ENCODE measurements at regions not wholly inside any gene's neighbourhood (a gene's known extent, or its start where the extent isn't known, plus 50 kb on each side); places are given as distances from the start of the nearest gene placed in this dataset.

DNA sequence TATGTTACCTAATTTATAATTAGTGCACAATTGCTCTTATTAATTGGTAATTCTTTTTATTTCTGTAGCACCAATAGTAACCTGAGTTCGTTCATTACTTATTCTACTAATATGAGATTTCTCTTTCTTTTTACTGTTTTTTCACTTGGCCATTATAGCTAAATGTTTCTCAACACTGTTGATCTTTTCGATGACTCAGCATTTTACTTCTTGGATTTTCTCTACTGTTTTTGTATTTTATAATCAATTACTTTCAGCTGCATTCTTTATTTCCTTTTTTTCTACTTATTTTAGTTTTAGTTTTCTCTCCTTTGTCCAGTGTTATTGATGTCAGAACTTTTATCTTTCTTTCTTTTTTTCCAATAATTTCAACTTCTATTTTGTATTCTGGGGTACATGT, 589.4 kb upstream of the SOX11 start:
- no peak for DNase-seq

DNA sequence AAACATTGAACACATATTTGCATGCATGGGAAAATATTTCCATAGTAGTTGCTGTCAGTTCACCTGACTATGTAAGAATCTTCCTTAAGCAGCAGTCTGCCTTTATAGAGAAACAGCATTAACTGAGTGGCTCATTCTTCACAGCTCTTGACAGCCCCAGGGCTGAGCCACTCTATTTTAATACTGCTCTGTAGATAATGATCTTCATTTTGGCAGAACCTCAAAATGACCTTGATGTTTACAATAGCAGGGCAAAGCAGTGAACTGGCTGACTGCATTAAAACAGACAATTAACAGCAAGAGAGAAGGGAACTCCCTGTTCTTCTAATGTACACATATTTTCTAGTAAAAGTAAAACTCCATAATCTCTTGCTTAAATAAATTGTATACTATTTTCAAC, 580.6 kb upstream of the SOX11 start:
- DNase-seq, result no peak

DNA sequence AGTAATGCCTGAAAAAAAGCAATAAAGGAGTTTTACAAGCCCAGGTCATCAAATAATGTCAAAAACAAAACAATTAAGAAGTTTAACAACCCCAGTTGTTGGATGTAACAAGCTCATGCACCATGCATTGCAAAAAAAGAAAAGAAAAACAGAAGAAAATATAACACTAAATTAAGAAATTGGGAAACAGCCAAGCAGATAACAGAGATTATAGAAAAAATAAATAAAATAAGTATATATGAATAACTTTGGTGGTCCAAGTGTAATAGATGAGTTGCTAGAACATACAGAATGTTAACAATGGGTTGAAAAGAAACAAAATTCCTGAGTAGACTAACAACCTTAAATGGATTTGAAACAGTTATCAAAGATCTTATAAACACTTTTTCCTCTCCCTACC, 573.1 kb upstream of the SOX11 start:
- DNase-seq, result no peak

DNA sequence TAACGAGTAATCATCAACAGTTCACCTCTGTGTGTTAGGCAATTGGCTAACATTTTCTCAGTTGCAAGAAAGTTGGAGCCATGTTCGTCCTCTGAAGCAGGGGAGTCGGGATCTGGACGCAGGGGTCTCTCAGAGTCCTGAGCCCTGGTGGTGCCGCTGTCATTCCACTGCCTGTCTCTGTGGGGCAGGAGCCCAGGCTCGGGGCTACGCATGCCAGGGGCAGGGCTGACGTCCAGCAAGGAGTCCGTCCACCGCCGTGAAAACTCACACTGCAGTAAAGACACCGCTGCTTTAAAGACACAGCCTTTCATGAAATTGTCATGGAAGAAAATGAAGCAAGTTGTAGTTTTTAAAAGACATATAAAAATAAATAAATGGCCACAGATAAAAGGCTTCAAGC, 571.1 kb upstream of the SOX11 start:
- DNase-seq, result no peak

DNA sequence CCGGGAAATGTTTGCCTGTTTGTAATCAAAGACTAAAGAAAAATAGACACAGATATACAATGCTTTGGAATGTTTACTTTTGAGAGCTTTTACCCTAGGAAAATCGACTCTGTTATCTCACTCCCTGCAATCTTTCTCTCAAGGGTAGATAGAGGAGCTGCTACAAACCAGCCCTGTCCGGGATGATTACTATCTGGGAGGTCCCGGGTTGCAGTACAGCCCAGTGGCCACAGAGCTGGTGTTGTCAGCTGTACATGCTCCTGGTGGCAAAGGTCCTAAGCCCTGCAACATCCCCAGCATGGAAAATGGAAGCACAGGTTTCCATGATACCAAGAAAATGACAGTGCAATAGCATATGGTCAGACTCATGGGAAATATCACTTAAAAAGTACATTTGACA, 570.5 kb upstream of the SOX11 start:
- no peak for DNase-seq

GRCh38 chr2:5123582-5124196, 568.5 kb upstream of the SOX11 start:
- DNase-seq, result no peak

- DNase-seq, result no peak
Measured at GRCh38 chr2:5125017-5125730, 567.0 kb upstream of the SOX11 start.

DNA sequence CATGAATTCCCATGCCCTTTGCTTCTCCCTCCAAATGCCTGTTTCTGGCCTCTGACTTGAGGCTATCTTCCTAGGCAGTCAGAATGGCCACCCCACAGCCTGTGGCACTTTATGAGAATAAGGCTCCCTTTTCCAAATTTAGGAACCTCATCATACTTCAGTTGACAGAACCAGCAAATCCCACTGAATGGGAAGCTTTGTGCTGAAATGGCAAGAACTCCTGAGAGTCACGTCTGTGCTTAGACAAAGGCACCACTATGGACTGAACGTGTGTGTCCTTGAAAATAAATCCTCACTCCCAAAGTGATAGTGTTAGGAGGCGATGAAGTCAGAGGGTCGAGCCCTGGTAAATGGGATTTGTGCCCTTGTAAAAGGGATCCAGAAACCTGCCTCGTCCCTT, 559.9 kb upstream of the SOX11 start:
- DNase-seq, result no peak

DNA sequence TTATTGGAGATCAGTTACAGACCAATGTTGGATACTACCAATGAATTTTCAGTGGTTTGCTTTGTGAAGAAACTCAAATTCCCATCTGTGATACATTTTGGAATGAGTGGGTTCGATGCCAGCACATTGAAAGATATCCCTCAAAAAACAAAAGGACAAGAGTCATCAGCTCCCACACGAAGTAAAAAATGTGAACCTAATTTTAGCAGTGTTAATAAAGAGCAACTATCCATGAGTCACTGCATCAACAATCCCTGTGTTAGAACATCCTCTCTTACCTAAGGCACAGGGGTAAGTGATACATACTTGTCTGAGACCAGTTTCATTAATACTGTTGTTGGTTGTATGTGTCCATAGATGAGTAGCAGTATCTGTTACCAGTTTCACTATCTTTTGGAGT, 551.8 kb upstream of the SOX11 start:
- no peak for DNase-seq

DNA sequence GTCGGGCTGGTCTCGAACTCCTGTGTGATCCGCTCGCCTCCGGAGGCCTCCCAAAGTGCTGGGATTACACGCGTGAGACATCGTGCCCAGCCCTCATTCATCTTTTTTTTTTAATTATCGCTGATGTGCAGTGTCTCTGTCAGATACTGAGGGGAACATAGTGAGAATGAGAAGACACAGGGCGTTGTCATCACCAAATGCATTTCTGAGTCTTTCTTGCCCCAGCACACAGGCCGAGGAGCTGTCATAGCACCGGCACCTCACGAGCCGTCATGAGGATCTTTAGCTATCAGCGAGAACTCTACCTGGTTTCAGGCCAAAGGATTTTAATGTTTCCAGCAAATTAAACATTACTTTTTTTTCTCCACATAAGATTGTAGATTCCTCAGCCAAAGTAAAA, 548.0 kb upstream of the SOX11 start:
- DNase-seq, result no peak

DNA sequence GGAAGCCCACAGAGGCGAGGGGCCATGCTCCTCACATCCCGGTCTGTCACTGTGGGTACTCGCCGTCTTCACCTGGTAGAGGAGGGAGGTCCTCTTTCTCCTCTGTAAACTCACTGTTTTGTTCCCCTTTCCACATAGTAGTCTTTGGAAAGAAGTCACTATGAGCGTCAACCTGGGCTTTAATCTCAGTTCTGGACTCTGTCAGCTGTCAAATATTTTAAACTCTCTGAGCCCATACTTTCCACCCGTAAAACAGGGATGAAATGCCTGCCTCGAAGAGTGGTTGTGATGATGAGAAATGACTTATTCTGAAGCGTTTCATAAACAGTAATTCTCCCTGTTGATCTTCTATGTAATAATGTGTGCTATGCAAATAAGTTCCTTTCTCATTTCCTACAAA, 547.1 kb upstream of the SOX11 start:
- no peak for DNase-seq

DNA sequence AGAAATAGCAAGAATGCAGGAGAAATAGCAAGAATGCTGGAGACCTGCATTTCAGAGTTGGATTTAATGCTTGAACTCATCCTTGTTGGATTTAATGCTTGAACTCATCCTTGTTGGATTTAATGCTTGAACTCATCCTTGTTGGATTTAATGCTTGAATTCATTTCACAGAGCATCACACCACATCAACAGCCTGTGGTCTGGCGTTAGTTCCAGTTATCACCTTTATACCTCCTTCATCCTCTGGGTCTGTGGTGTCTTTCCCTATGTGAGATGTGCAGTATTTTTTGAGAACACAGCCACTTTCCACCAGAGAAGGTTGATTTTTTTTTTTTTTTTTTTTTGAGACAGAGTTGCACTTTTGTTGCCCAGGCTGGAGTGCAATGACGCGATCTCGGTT, 546.4 kb upstream of the SOX11 start:
- no peak for DNase-seq

GRCh38 chr2:5148392-5149085, 543.6 kb upstream of the SOX11 start:
- no peak for DNase-seq

DNA sequence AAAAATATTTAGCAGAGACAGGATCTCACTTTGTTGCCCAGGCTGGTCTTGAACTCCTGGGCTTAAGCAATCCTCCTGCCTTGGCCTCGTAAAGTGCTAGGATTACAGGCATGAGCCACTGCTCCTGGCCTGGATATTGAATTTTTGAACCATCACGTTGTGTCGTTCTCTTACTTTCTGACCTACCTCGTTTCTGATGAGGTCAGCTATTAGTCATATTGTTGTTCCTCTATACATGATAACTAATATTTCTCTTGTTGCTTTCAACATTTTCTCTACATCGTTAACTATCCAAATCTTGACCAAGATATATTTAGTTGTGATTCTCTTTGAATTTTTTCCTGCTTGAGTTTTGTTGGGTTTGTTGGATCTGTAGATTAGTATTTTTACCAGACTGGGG, 541.3 kb upstream of the SOX11 start:
- DNase-seq, result no peak

- DNase-seq, result no peak
Measured at GRCh38 chr2:5164776-5165525, 527.2 kb upstream of the SOX11 start.

DNA sequence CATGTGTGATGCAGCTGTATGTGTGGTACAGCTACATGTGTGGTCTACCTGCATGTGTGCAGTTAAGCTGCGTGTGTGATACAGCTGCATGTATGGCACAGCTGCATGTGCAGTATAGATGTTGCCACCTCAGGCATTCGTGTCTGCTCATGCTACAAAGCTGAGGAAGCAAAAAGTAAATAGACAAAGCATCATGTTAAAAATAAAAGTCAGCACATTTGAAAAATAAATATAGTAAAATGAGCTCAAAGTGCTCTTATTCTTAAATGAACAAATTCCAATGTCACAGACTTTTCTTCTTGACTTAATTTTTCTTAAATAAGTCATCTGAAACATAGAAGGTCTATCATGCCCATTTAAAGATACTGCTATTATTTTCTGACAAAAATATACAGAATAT, 519.3 kb upstream of the SOX11 start:
- DNase-seq, result no peak

GRCh38 chr2:5173876-5174535, 518.2 kb upstream of the SOX11 start:
- DNase-seq, result no peak

GRCh38 chr2:5175231-5175630, 517.0 kb upstream of the SOX11 start:
- no peak for DNase-seq

- DNase-seq, result no peak
Measured at GRCh38 chr2:5176764-5177163, 515.4 kb upstream of the SOX11 start.

DNA sequence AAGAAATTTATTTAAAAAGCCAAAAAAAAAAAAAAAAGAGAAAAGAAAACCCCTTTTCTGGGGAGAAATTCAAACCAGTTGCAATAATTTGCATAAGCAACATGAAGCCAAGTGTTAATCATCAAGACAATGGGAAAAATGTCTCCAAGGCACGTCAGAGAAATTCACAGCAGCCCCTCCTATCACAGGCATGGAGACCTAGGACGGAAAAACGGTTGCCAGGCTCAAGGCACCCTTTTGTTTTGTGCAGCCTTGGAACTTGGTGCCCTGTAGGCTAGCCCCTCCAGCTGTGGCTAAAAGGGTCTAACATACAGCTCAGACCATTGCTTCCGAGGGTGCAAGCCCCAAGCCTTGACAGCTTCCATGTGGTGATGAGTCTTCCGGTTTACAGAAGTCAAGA, 509.2 kb upstream of the SOX11 start:
- no peak for DNase-seq

DNA sequence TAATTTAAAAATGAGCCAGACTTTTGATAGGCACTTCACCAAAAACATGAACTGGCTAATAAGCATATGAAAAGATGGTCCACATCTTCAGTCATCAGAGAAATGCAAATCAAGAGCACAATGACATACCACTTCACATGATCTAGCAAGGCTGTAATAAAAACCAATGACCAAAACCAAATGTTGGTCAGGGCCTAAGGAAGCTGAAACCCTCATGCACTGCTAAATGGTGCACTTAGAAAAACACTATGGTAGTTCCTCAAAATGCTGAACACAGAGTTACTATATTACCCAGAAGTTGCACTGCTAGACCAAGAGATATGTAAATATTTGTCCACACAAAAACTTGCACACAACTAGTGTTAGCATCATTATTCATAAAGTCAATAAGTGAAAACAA, 504.9 kb upstream of the SOX11 start:
- no peak for DNase-seq

GRCh38 chr2:5188636-5189035, 503.5 kb upstream of the SOX11 start:
- no peak for DNase-seq

DNA sequence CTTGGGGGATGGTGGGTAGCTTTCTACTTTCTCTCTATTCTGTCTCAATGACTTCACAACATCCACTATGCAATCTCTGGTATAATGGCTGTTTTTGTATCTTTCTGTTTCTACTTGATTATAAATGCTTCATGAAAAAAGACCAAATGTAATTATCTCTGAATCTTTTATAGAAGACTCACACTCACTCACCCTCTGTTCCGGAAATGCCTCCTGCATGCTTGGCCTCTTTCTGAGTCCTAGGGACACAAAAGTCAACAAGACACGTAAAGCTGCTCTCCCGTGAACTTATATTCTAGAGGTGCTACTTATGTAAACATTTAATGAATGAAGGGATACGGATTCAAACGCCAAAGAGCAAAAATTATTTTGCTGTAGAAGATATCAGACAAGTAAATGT, 502.2 kb upstream of the SOX11 start:
- no peak for DNase-seq
